A549 (cell line): ENCODE measurements at regions not wholly inside any gene's neighbourhood (a gene's known extent, or its start where the extent isn't known, plus 50 kb on each side); places are given as distances from the start of the nearest gene placed in this dataset.

Source experiments
- ATAC-seq, 2 experiments: fragments of 200-7000 bp in 1 of 2; fragments of >200 bp in 1 of 2; cut with Nextera tagmentation in 1 of 2; cut with Tn5 transposase in 1 of 2; 3 replicates each; pipeline versions ENCODE4 v1.8.0 to v1.9.1; 2018 to 2020; ENCODE audit warnings: mild to moderate bottlenecking in 1 of 2, moderate library complexity in 1 of 2
- CTCF ChIA-PET: fragments of 300-600 bp; sonication (Branson Sonifier 250); formaldehyde crosslinking; extraction: SDS; loops from one replicate; lab custom pipeline; 2021; ENCODE audit warnings: antibody characterized with exemption, inconsistent platforms; lab: Yijun Ruan, JAX
- POLR2A ChIA-PET: fragments of 350-600 bp; formaldehyde crosslinking; extraction: SDS; loops from one replicate; lab custom pipeline; 2021; ENCODE audit warnings: antibody characterized with exemption, inconsistent platforms; lab: Yijun Ruan, JAX
- DNase-seq, 2 experiments: peaks; one replicate each; pipeline versions ENCODE4 v3.0.0 to v3.0.0-alpha.2; 2011 to 2016; ENCODE audit warnings: low read depth in 1 of 2, low spot score in 1 of 2
- FAIRE-seq: peaks from 2 replicates; lab custom pipeline; 2011; peaks lifted over from hg19 to GRCh38; lab: Jason Lieb, UNC
- H3K27ac ChIP-seq, 2 experiments: fragments of >200 bp; sonication (Bioruptor Twin); formaldehyde crosslinking; 3 replicates each; pipeline ENCODE4 v1.5.1; 2016 to 2017
- H3K4me1 ChIP-seq: fragments of >200 bp; sonication (Bioruptor Twin); formaldehyde crosslinking; 3 replicates; pipeline ENCODE4 v1.6.1; 2016
- H3K4me2 ChIP-seq: fragments of >200 bp; sonication (Bioruptor Twin); formaldehyde crosslinking; 3 replicates; pipeline ENCODE4 v1.6.1; 2016
- H3K4me3 ChIP-seq: fragments of >200 bp; sonication (Bioruptor Twin); formaldehyde crosslinking; 3 replicates; pipeline ENCODE4 v1.5.1; 2016
- H3K9me3 ChIP-seq: fragments of >200 bp; sonication (Bioruptor Twin); formaldehyde crosslinking; 3 replicates; pipeline ENCODE4 v1.6.1; 2016
- CBX2 ChIP-seq: fragments of 200-600 bp; sonication (generic); IDR thresholded peaks from 2 replicates; pipeline ENCODE4 v1.6.1; 2016; ENCODE audit warnings: low read depth, mild to moderate bottlenecking, borderline replicate concordance
- CHD2 ChIP-seq: fragments of 150-350 bp; IDR thresholded peaks from 2 replicates; pipeline ENCODE4 v1.6.1; 2014; ENCODE audit warnings: low read length; ENCODE audit not compliant: partially characterized antibody
- EHF ChIP-seq: fragments of 250-450 bp; sonication (Bioruptor Pico); IDR thresholded peaks from 2 replicates; pipeline ENCODE4 v1.5.0; 2020; ENCODE audit warnings: mild to moderate bottlenecking
- EHMT2 ChIP-seq: fragments of 200-600 bp; sonication (generic); IDR thresholded peaks from 2 replicates; pipeline ENCODE4 v1.6.1; 2016; ENCODE audit warnings: antibody characterized with exemption, low read depth, mild to moderate bottlenecking, moderate library complexity
- EP300 ChIP-seq, 2 experiments: fragments of >200 bp; sonication (Bioruptor Twin); formaldehyde crosslinking; IDR thresholded peaks; 2 replicates in 1 of 2; 3 replicates in 1 of 2; pipeline ENCODE4 v1.6.1; 2016 to 2017
- ESRRA ChIP-seq: fragments of 150-350 bp; IDR thresholded peaks from 2 replicates; pipeline ENCODE4 v1.6.1; 2014; ENCODE audit warnings: mild to moderate bottlenecking, low read length, borderline replicate concordance
- GATA3 ChIP-seq: IDR thresholded peaks from 2 replicates; pipeline ENCODE4 v1.6.1; 2012; ENCODE audit warnings: borderline replicate concordance
- HDAC2 ChIP-seq: fragments of 200-600 bp; sonication (generic); IDR thresholded peaks from 2 replicates; pipeline ENCODE4 v1.6.1; 2016
- HEYL ChIP-seq: fragments of 250-450 bp; sonication (Bioruptor Pico); IDR thresholded peaks from 2 replicates; pipeline ENCODE4 v1.8.0; 2021; ENCODE audit warnings: mild to moderate bottlenecking, moderate library complexity
- HOXB5 ChIP-seq: fragments of 250-450 bp; sonication (Bioruptor Pico); IDR thresholded peaks from 2 replicates; pipeline ENCODE4 v1.5.0; 2020; ENCODE audit warnings: mild to moderate bottlenecking, moderate library complexity
- JUNB ChIP-seq: fragments of >200 bp; sonication (Bioruptor Twin); formaldehyde crosslinking; IDR thresholded peaks from 2 replicates; pipeline ENCODE4 v1.6.1; 2016
- MAZ ChIP-seq: fragments of 150-350 bp; IDR thresholded peaks from 2 replicates; pipeline ENCODE4 v1.6.1; 2014; ENCODE audit warnings: antibody characterized with exemption, low read depth, low read length, borderline replicate concordance
- NPAS2 ChIP-seq: fragments of 250-450 bp; sonication (Bioruptor Pico); IDR thresholded peaks from 2 replicates; pipeline ENCODE4 v1.8.0; 2022; ENCODE audit warnings: mild to moderate bottlenecking, moderate library complexity, borderline replicate concordance
- NR3C1 ChIP-seq: fragments of >200 bp; sonication (Bioruptor Twin); formaldehyde crosslinking; IDR thresholded peaks from 3 replicates; pipeline ENCODE4 v1.6.1; 2017
- PHF8 ChIP-seq: fragments of 200-600 bp; sonication (generic); IDR thresholded peaks from 2 replicates; pipeline ENCODE4 v1.6.1; 2016; ENCODE audit warnings: low read depth, mild to moderate bottlenecking, antibody characterized with exemption, moderate library complexity, borderline replicate concordance
- POLR2A ChIP-seq: IDR thresholded peaks from 2 replicates; pipeline ENCODE4 v1.6.1; 2012; ENCODE audit warnings: mild to moderate bottlenecking, low read length
- RAD21 ChIP-seq, 2 experiments: fragments of >200 bp in 1 of 2; sonication (Bioruptor Twin) in 1 of 2; formaldehyde crosslinking in 1 of 2; IDR thresholded peaks in 1 of 2; conservative IDR thresholded peaks in 1 of 2; 2 replicates in 1 of 2; 3 replicates in 1 of 2; pipeline ENCODE4 v1.6.1; 2012 to 2018; ENCODE audit warnings: inconsistent platforms in 1 of 2
- RCOR1 ChIP-seq: fragments of 150-350 bp; IDR thresholded peaks from 2 replicates; pipeline ENCODE4 v1.6.1; 2014; ENCODE audit warnings: antibody characterized with exemption, low read length, low read depth
- TFCP2L1 ChIP-seq: fragments of 250-450 bp; sonication (Bioruptor Pico); IDR thresholded peaks from 2 replicates; pipeline ENCODE4 v1.5.0; 2021; ENCODE audit warnings: mild to moderate bottlenecking
- USF2 ChIP-seq: fragments of 450-650 bp; IDR thresholded peaks from 2 replicates; pipeline ENCODE4 v1.6.1; 2014; ENCODE audit warnings: antibody characterized with exemption
- ZC3H11A ChIP-seq: fragments of 450-650 bp; IDR thresholded peaks from 2 replicates; pipeline ENCODE4 v1.6.1; 2014; ENCODE audit warnings: antibody characterized with exemption, mild to moderate bottlenecking
- ZFP36 ChIP-seq: fragments of 450-650 bp; IDR thresholded peaks from 2 replicates; pipeline ENCODE4 v1.6.1; 2014; ENCODE audit warnings: borderline replicate concordance; ENCODE audit not compliant: partially characterized antibody
- ZNF302 ChIP-seq: fragments of 250-450 bp; sonication (Bioruptor Pico); IDR thresholded peaks from 2 replicates; pipeline ENCODE4 v1.9.0; 2021; ENCODE audit warnings: inconsistent platforms, mild to moderate bottlenecking, moderate library complexity
- WGBS: methylation state at CpG from one replicate; pipeline ENCODE4 v1.1.6; 2017; ENCODE audit errors: missing lambda C conversion rate; 5-methylcytosine and 5-hydroxymethylcytosine counted together
- TF ChIP-seq, protein P1 (sequence below): IDR thresholded peaks from 2 replicates; pipeline ENCODE4 v1.6.1; 2012; ENCODE audit warnings: low read depth, borderline replicate concordance
- TF ChIP-seq, protein P2 (sequence below): fragments of >200 bp; sonication (Bioruptor Twin); formaldehyde crosslinking; IDR thresholded peaks from 3 replicates; pipeline ENCODE4 v1.5.1; 2016

DNA sequence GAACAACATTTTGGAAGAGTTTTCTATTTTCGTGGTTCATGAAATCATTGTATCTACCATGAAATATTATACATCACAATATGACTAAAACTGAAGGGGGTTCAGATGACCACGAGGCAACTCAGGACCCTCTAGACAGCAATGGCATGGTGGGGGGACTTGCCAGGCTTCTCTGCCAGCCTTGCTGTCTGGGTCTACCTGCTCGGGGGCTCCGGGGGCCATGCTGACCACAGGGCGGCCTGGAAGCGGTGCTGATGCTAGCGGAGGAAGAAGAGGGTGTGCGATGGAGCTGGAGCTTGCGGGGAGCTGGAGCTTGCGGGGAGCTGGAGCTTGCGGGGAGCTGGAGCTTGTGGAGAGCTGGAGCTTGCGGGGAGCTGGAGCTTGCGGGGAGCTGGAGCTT, 89.2 kb upstream of the IRX4 start:
- ATAC-seq (no peak), FAIRE-seq (no peak), DNase-seq (no peak)
- CTCF ChIA-PET, result no interaction called here
- H3K4me1 ChIP-seq, result no peaks in the 10 kb centered on the region
- H3K9me3 ChIP-seq, result no peaks in the 10 kb centered on the region
- H3K4me3 ChIP-seq, result no peak overlapping the region
- POLR2A ChIA-PET, result no interaction called here
- TF ChIP-seq ZNF302 (CRISPR knock-in tag) (no peak), HDAC2 (no peak), JUNB (no peak), EP300 (IDR thresholded peaks at IDR 0.05) (no peak), RCOR1 (no peak), GATA3 (no peak), NR3C1 (no peak)
- TF ChIP-seq, protein P1, sequence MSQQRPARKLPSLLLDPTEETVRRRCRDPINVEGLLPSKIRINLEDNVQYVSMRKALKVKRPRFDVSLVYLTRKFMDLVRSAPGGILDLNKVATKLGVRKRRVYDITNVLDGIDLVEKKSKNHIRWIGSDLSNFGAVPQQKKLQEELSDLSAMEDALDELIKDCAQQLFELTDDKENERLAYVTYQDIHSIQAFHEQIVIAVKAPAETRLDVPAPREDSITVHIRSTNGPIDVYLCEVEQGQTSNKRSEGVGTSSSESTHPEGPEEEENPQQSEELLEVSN, result no peak
- no peak overlapping the region for H3K27ac ChIP-seq
- no peak overlapping the region for H3K4me2 ChIP-seq
- 31% methylated on average over 11 of the region's 13 CpGs for WGBS

DNA sequence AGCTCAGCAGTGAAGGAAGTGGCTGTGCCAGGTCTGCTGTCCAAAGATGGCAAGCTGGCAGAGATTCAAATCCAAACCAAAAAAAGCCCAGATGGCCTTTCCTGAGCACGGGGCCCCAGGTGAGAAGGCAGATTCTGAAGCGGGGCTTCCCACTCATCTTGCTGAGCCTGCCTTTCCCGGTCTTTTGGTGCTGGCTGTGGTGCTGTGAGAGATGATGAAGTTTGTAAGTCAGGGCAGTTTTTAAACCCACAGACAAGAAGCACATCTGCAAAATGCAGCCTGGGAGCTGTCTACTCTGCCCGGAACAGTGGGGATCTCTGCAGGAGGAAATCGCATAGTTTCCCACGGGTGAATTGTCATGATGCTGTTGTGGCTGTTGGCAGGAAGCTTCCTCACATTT, 85.0 kb upstream of the IRX4 start:
- H3K27ac ChIP-seq, result no peak overlapping the region
- H3K4me3 ChIP-seq, result no peak overlapping the region
- CTCF ChIA-PET, result interaction anchor here (0.6 to 0.8 kb wide), 2 partner anchors 10 to 18 kb away, joined by 3 read pairs; no protein-coding TSS in a partner anchor
- H3K4me1 ChIP-seq, result no peaks in the 10 kb centered on the region
- no peak for FAIRE-seq
- ATAC-seq, result no peak
- no peaks in the 10 kb centered on the region for H3K9me3 ChIP-seq
- H3K4me2 ChIP-seq, result no peak overlapping the region
- TF ChIP-seq JUNB (no peak), PHF8 (no peak), ZC3H11A (no peak), RAD21 (conservative IDR thresholded peaks at IDR 0.05 in 1 of 2, IDR thresholded peaks at IDR 0.05 in 1 of 2) (no peak), HOXB5 (CRISPR knock-in tag) (no peak), NR3C1 (no peak), USF2 (no peak), HEYL (no peak), ZFP36 (no peak), TFCP2L1 (no peak), POLR2A (no peak), CBX2 (no peak), EHMT2 (no peak), NPAS2 (CRISPR knock-in tag) (no peak), CHD2 (no peak), EHF (no peak), ESRRA (no peak), MAZ (no peak)
- TF ChIP-seq, protein P2, sequence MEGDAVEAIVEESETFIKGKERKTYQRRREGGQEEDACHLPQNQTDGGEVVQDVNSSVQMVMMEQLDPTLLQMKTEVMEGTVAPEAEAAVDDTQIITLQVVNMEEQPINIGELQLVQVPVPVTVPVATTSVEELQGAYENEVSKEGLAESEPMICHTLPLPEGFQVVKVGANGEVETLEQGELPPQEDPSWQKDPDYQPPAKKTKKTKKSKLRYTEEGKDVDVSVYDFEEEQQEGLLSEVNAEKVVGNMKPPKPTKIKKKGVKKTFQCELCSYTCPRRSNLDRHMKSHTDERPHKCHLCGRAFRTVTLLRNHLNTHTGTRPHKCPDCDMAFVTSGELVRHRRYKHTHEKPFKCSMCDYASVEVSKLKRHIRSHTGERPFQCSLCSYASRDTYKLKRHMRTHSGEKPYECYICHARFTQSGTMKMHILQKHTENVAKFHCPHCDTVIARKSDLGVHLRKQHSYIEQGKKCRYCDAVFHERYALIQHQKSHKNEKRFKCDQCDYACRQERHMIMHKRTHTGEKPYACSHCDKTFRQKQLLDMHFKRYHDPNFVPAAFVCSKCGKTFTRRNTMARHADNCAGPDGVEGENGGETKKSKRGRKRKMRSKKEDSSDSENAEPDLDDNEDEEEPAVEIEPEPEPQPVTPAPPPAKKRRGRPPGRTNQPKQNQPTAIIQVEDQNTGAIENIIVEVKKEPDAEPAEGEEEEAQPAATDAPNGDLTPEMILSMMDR, result no peak
- DNase-seq, result no peak
- POLR2A ChIA-PET, result no interaction called here
- WGBS, result 18% methylated on average over 6 of the region's 6 CpGs
